ENCODE measurements at regions not wholly inside any gene's neighbourhood (a gene's known extent, or its start where the extent isn't known, plus 50 kb on each side); places are given as distances from the start of the nearest gene placed in this dataset.

- no peaks in the 10 kb centered on the region for H3K9me3 Mint-ChIP-seq
- no peaks in the 10 kb centered on the region for H3K27me3 Mint-ChIP-seq (ENCODE audit: insufficient read depth)
- DNase-seq, result no peak
- H3K36me3 Mint-ChIP-seq (ENCODE audit: low read depth), result no peaks in the 10 kb centered on the region
- Histone ChIP-seq H3K27me3 (ENCODE audit: control insufficient read depth, insufficient read depth, low read length, poor library complexity, severe bottlenecking) (no peaks in the 10 kb centered on the region), H3K36me3 (ENCODE audit: control insufficient read depth, insufficient read depth, low read length) (no peaks in the 10 kb centered on the region), H3K9ac (ENCODE audit: extremely low read depth, low read length, poor library complexity, severe bottlenecking) (no peak overlapping the region), H3K4me1 (ENCODE audit: control insufficient read depth, insufficient read depth, low read length) (peaks cover 3% of the 10 kb centered on the region), H3K27ac (ENCODE audit: low read depth, low read length) (no peak overlapping the region), H3K4me3 (ENCODE audit: low read length) (no peak overlapping the region), H3K9me3 (ENCODE audit: control insufficient read depth, low read length) (no peaks in the 10 kb centered on the region)
- peaks cover 11% of the 10 kb centered on the region for H3K4me1 Mint-ChIP-seq
- no peak for TF ChIP-seq CTCF (conservative IDR thresholded peaks at IDR 0.05)
- H3K4me3 Mint-ChIP-seq, result no peak overlapping the region
- 91 to 93% methylated on average over 6 to 7 of the region's 7 CpGs for WGBS, 2 experiments (ENCODE audit: insufficient coverage in 1 of 2, insufficient read length in 1 of 2)
- no peak overlapping the region for H3K27ac Mint-ChIP-seq
Measured at GRCh38 chr1:221839782-221840395, 98.0 kb upstream of the DUSP10 start.

- Histone ChIP-seq H3K9me3 (ENCODE audit: control insufficient read depth, low read length) (no peaks in the 10 kb centered on the region), H3K4me3 (ENCODE audit: low read length) (no peak overlapping the region), H3K27me3 (ENCODE audit: control insufficient read depth, insufficient read depth, low read length, poor library complexity, severe bottlenecking) (no peaks in the 10 kb centered on the region), H3K4me1 (ENCODE audit: control insufficient read depth, insufficient read depth, low read length) (peaks cover 9% of the 10 kb centered on the region), H3K36me3 (ENCODE audit: control insufficient read depth, insufficient read depth, low read length) (no peaks in the 10 kb centered on the region), H3K9ac (ENCODE audit: extremely low read depth, low read length, poor library complexity, severe bottlenecking) (no peak overlapping the region), H3K27ac (ENCODE audit: low read depth, low read length) (no peak overlapping the region)
- no peaks in the 10 kb centered on the region for H3K9me3 Mint-ChIP-seq
- TF ChIP-seq CTCF (conservative IDR thresholded peaks at IDR 0.05), result no peak
- WGBS, 2 experiments (ENCODE audit: insufficient coverage in 1 of 2, insufficient read length in 1 of 2), result 79 to 89% methylated on average over 1 of the region's 1 CpG
- H3K36me3 Mint-ChIP-seq (ENCODE audit: low read depth), result no peaks in the 10 kb centered on the region
- DNase-seq, result no peak
- H3K4me3 Mint-ChIP-seq, result no peak overlapping the region
- no peak overlapping the region for H3K27ac Mint-ChIP-seq
- H3K4me1 Mint-ChIP-seq, result peaks cover 17% of the 10 kb centered on the region
- no peaks in the 10 kb centered on the region for H3K27me3 Mint-ChIP-seq (ENCODE audit: insufficient read depth)
Measured at GRCh38 chr1:221839321-221839720, 97.4 kb upstream of the DUSP10 start.

GRCh38 chr1:221837896-221838295 is 96.0 kb upstream of the DUSP10 start:
- WGBS, 2 experiments (ENCODE audit: insufficient coverage in 1 of 2, insufficient read length in 1 of 2), result 91 to 99% methylated on average over 8 of the region's 8 CpGs

More at GRCh38 chr1:221837896-221838295, 96.0 kb upstream of the DUSP10 start:
- H3K27me3 ChIP-seq (ENCODE audit: control insufficient read depth, insufficient read depth, low read length, poor library complexity, severe bottlenecking), result no peaks in the 10 kb centered on the region
- Mint-ChIP-seq H3K36me3 (ENCODE audit: low read depth) (no peaks in the 10 kb centered on the region), H3K27me3 (ENCODE audit: insufficient read depth) (no peaks in the 10 kb centered on the region), H3K4me3 (no peak overlapping the region), H3K4me1 (peaks cover 22% of the 10 kb centered on the region), H3K9me3 (no peaks in the 10 kb centered on the region), H3K27ac (no peak overlapping the region)
- TF ChIP-seq CTCF (conservative IDR thresholded peaks at IDR 0.05), result no peak
- no peak overlapping the region for H3K4me3 ChIP-seq (ENCODE audit: low read length)
- no peaks in the 10 kb centered on the region for H3K9me3 ChIP-seq (ENCODE audit: control insufficient read depth, low read length)
- H3K27ac ChIP-seq (ENCODE audit: low read depth, low read length), result no peak overlapping the region
- no peak for DNase-seq
- H3K36me3 ChIP-seq (ENCODE audit: control insufficient read depth, insufficient read depth, low read length), result no peaks in the 10 kb centered on the region
- no peak overlapping the region for H3K9ac ChIP-seq (ENCODE audit: extremely low read depth, low read length, poor library complexity, severe bottlenecking)
- peaks cover 14% of the 10 kb centered on the region for H3K4me1 ChIP-seq (ENCODE audit: control insufficient read depth, insufficient read depth, low read length)
